ENCODE measurements at regions not wholly inside any gene's neighbourhood (a gene's known extent, or its start where the extent isn't known, plus 50 kb on each side); places are given as distances from the start of the nearest gene placed in this dataset.

- DNase-seq, result no peak
Observed at GRCh38 chr4:20354120-20354519, 102.4 kb downstream of the SLIT2 start.

- DNase-seq, result no peak
Observed at GRCh38 chr4:20356565-20356964, 104.9 kb downstream of the SLIT2 start.

GRCh38 chr4:20358110-20358509 lies 106.4 kb downstream of the SLIT2 start:
- DNase-seq, result no peak

GRCh38 chr4:20359692-20360091 lies 108.0 kb downstream of the SLIT2 start:
- no peak for DNase-seq

GRCh38 chr4:20362148-20362547 lies 110.4 kb downstream of the SLIT2 start:
- DNase-seq, result no peak

GRCh38 chr4:20364969-20365368 lies 113.3 kb downstream of the SLIT2 start:
- DNase-seq, result no peak

- no peak for DNase-seq
Observed at GRCh38 chr4:20367446-20367845, 115.7 kb downstream of the SLIT2 start.

- DNase-seq, result no peak
Observed at GRCh38 chr4:20368926-20369325, 117.2 kb downstream of the SLIT2 start.

- DNase-seq, result no peak
Observed at GRCh38 chr4:20370274-20370673, 118.6 kb downstream of the SLIT2 start.

GRCh38 chr4:20376070-20376469 lies 124.4 kb downstream of the SLIT2 start:
- DNase-seq, result no peak

GRCh38 chr4:20378181-20378580 lies 126.5 kb downstream of the SLIT2 start:
- no peak for DNase-seq

GRCh38 chr4:20381005-20381404 lies 129.3 kb downstream of the SLIT2 start:
- DNase-seq, result no peak

GRCh38 chr4:20383283-20383682 lies 131.6 kb downstream of the SLIT2 start:
- no peak for DNase-seq

- DNase-seq, result no peak
Observed at GRCh38 chr4:20383969-20384368, 132.3 kb downstream of the SLIT2 start.

GRCh38 chr4:20384456-20384855 lies 132.8 kb downstream of the SLIT2 start:
- DNase-seq, result no peak

- no peak for DNase-seq
Observed at GRCh38 chr4:20386001-20386740, 134.5 kb downstream of the SLIT2 start.

GRCh38 chr4:20386906-20387305 lies 135.2 kb downstream of the SLIT2 start:
- no peak for DNase-seq

- no peak for DNase-seq
Observed at GRCh38 chr4:20391198-20391597, 139.5 kb downstream of the SLIT2 start.

- DNase-seq, result no peak
Observed at GRCh38 chr4:20391912-20392311, 140.2 kb downstream of the SLIT2 start.

- no peak for DNase-seq
Observed at GRCh38 chr4:20393486-20394100, 141.9 kb downstream of the SLIT2 start.

GRCh38 chr4:20394512-20394911 lies 142.8 kb downstream of the SLIT2 start:
- no peak for DNase-seq

- peak; percentile 18 for DNase-seq
Observed at GRCh38 chr4:20395160-20395773, 143.6 kb downstream of the SLIT2 start.

- no peak for DNase-seq
Observed at GRCh38 chr4:20403290-20403689, 151.6 kb downstream of the SLIT2 start.

GRCh38 chr4:20403846-20404245 lies 152.1 kb downstream of the SLIT2 start:
- no peak for DNase-seq
